Panc1 (cell line): ENCODE measurements at regions not wholly inside any gene's neighbourhood (a gene's known extent, or its start where the extent isn't known, plus 50 kb on each side); places are given as distances from the start of the nearest gene placed in this dataset.

Experiments used
- ATAC-seq: fragments of 200-7000 bp; cut with Tn5 transposase; 2 replicates; pipeline ENCODE4 v1.9.1; 2020; ENCODE audit warnings: mild to moderate bottlenecking, moderate library complexity
- BruUV-seq: library from RNA; stranded (reverse); fragments of 400-500 nt; replicated peaks from 2 replicates; lab custom pipeline; 2021; lab: Mats Ljungman, UMichigan
- CTCF ChIA-PET: fragments of 300-600 bp; sonication (Branson Sonifier 250); formaldehyde crosslinking; loops from one replicate; lab custom pipeline; 2022; ENCODE audit warnings: antibody characterized with exemption; lab: Charles Lee
- POLR2A ChIA-PET: fragments of 300-600 bp; sonication (Branson Sonifier 250); formaldehyde crosslinking; loops from one replicate; lab custom pipeline; 2022; ENCODE audit warnings: antibody characterized with exemption; lab: Charles Lee
- DNase-seq: peaks from one replicate; pipeline ENCODE4 v3.0.0-alpha.2; 2010; ENCODE audit warnings: low read depth, low spot score
- H3K27ac ChIP-seq: 2 replicates; pipeline ENCODE4 v1.5.1; 2011; ENCODE audit warnings: mild to moderate bottlenecking, low read length, inconsistent platforms
- H3K27me3 ChIP-seq: fragments of 200-500 bp; sonication (Bioruptor generic); 2 replicates; pipeline ENCODE4 v1.6.0; 2014; ENCODE audit warnings: low read length, inconsistent platforms; ENCODE audit not compliant: control insufficient read depth, insufficient read depth
- H3K36me3 ChIP-seq: fragments of 200-500 bp; sonication (Bioruptor generic); 2 replicates; pipeline ENCODE4 v1.5.1; 2014; ENCODE audit warnings: inconsistent platforms, mild to moderate bottlenecking, low read length, moderate library complexity; ENCODE audit not compliant: control insufficient read depth, insufficient read depth
- H3K4me1 ChIP-seq: 2 replicates; pipeline ENCODE4 v1.5.1; 2011; ENCODE audit warnings: inconsistent platforms, mild to moderate bottlenecking, low read length, moderate library complexity; ENCODE audit not compliant: control insufficient read depth, insufficient read depth
- H3K4me3 ChIP-seq, 2 experiments: 2 replicates each; pipeline ENCODE4 v1.5.1; 2011 to 2012; ENCODE audit warnings: low read depth in 2 of 2, low read length in 2 of 2, mild to moderate bottlenecking in 2 of 2, inconsistent platforms in 1 of 2, moderate library complexity in 1 of 2
- H3K9me3 ChIP-seq: fragments of 200-500 bp; sonication (Bioruptor generic); 2 replicates; pipeline ENCODE4 v1.5.1; 2014; ENCODE audit warnings: low read depth, mild to moderate bottlenecking, inconsistent platforms, low read length, moderate library complexity; ENCODE audit not compliant: control insufficient read depth, insufficient read depth
- CTCF ChIP-seq: fragments of 450-650 bp; IDR thresholded peaks from 2 replicates; pipeline ENCODE4 v1.5.1; 2017; ENCODE audit warnings: mild to moderate bottlenecking
- POLR2AphosphoS5 ChIP-seq: IDR thresholded peaks from 2 replicates; pipeline ENCODE4 v1.6.1; 2012; ENCODE audit warnings: mild to moderate bottlenecking, low read depth, low read length, moderate library complexity
- REST ChIP-seq, 2 experiments: IDR thresholded peaks; 2 replicates each; pipeline ENCODE4 v1.6.1; 2011 to 2012; ENCODE audit warnings: low read depth in 2 of 2, control low read depth in 1 of 2, low read length in 1 of 2, mild to moderate bottlenecking in 1 of 2, moderate library complexity in 1 of 2; ENCODE audit not compliant: insufficient read depth in 1 of 2
- SIN3A ChIP-seq: IDR thresholded peaks from 2 replicates; pipeline ENCODE4 v1.6.1; 2012; ENCODE audit warnings: low read depth, mild to moderate bottlenecking, low read length, moderate library complexity, borderline replicate concordance; ENCODE audit not compliant: insufficient read depth
- TCF7L2 ChIP-seq: IDR thresholded peaks from 2 replicates; pipeline ENCODE4 v1.6.1; 2011; ENCODE audit warnings: mild to moderate bottlenecking, low read depth, low read length, inconsistent platforms
- in situ Hi-C: cut with HindIII; loops from 2 replicates; pipeline ENCODE4 v1.10.0; 2016; ENCODE audit warnings: low sequenced_read_pairs, low pct_unique_long_range_greater_than_20kb
- intact Hi-C: fragments of 100-400 bp; cut with micrococcal nuclease; formaldehyde crosslinking; loops from one replicate; pipeline ENCODE4 v1.10.0; 2022; ENCODE audit not compliant: unreplicated experiment

GRCh38 chr15:94638183-94638582 lies 406.8 kb downstream of the MCTP2 start:
- intact Hi-C loops, result no loop called here
- ChIA-PET CTCF (no interaction called here), POLR2A (no interaction called here)
- DNase-seq (no peak), ATAC-seq (no peak)
- no peak for TF ChIP-seq TCF7L2
- no peak for TF ChIP-seq CTCF
- no peak for TF ChIP-seq REST (IDR thresholded peaks at IDR 0.05; ENCODE audit: insufficient read depth in 1 of 2, low read depth in 2 of 2, low read length in 1 of 2)
- no peak for TF ChIP-seq SIN3A
- no peak for TF ChIP-seq POLR2AphosphoS5
- in situ Hi-C loops, result no loop called here
- H3K4me1 ChIP-seq, result no peaks in the 10 kb centered on the region
- BruUV-seq, result no TSS peak
- H3K36me3 ChIP-seq, result no peaks in the 10 kb centered on the region
- no peak overlapping the region for H3K27ac ChIP-seq
- no peaks in the 10 kb centered on the region for H3K9me3 ChIP-seq
- H3K27me3 ChIP-seq, result no peaks in the 10 kb centered on the region
- no peak overlapping the region for H3K4me3 ChIP-seq

- in situ Hi-C loops (no loop called here), intact Hi-C loops (no loop called here)
- H3K9me3 ChIP-seq, result no peaks in the 10 kb centered on the region
- no TSS peak for BruUV-seq
- no peak for TF ChIP-seq REST (IDR thresholded peaks at IDR 0.05; ENCODE audit: insufficient read depth in 1 of 2, low read depth in 2 of 2, low read length in 1 of 2)
- no peak for TF ChIP-seq SIN3A
- TF ChIP-seq POLR2AphosphoS5, result no peak
- no peak for TF ChIP-seq TCF7L2
- no peak for TF ChIP-seq CTCF
- ChIA-PET POLR2A (no interaction called here), CTCF (no interaction called here)
- no peaks in the 10 kb centered on the region for H3K36me3 ChIP-seq
- no peaks in the 10 kb centered on the region for H3K4me1 ChIP-seq
- DNase-seq (no peak), ATAC-seq (no peak)
- no peak overlapping the region for H3K4me3 ChIP-seq
- no peaks in the 10 kb centered on the region for H3K27me3 ChIP-seq
- H3K27ac ChIP-seq, result no peak overlapping the region
These were observed 408.3 kb downstream of the MCTP2 start for GRCh38 chr15:94639701-94640100.
